ENCODE measurements at regions not wholly inside any gene's neighbourhood (a gene's known extent, or its start where the extent isn't known, plus 50 kb on each side); places are given as distances from the start of the nearest gene placed in this dataset.

GRCh38 chr2:57615855-57616556 lies 430.6 kb upstream of the VRK2 start:
- no peak for DNase-seq (ENCODE audit: low read depth)
- H3K4me3 ChIP-seq (ENCODE audit: control insufficient read depth, low read depth, low read length), result no peak overlapping the region
- TF ChIP-seq CTCF (IDR thresholded peaks at IDR 0.05; ENCODE audit: control insufficient read depth, insufficient read depth, low read depth, low read length, missing control alignments), result no peak

- H3K4me3 ChIP-seq (ENCODE audit: control insufficient read depth, low read depth, low read length), result no peak overlapping the region
- no peak for DNase-seq (ENCODE audit: low read depth)
- no peak for TF ChIP-seq CTCF (IDR thresholded peaks at IDR 0.05; ENCODE audit: control insufficient read depth, insufficient read depth, low read depth, low read length, missing control alignments)
Observed at GRCh38 chr2:57617318-57617717, 429.3 kb upstream of the VRK2 start.

GRCh38 chr2:57621122-57621663 lies 425.4 kb upstream of the VRK2 start:
- H3K4me3 ChIP-seq (ENCODE audit: control insufficient read depth, low read depth, low read length), result no peak overlapping the region
- DNase-seq (ENCODE audit: low read depth), result no peak
- no peak for TF ChIP-seq CTCF (IDR thresholded peaks at IDR 0.05; ENCODE audit: control insufficient read depth, insufficient read depth, low read depth, low read length, missing control alignments)

- H3K4me3 ChIP-seq (ENCODE audit: control insufficient read depth, low read depth, low read length), result no peak overlapping the region
- TF ChIP-seq CTCF (IDR thresholded peaks at IDR 0.05; ENCODE audit: control insufficient read depth, insufficient read depth, low read depth, low read length, missing control alignments), result no peak
- no peak for DNase-seq (ENCODE audit: low read depth)
Observed at GRCh38 chr2:57622009-57622408, 424.6 kb upstream of the VRK2 start.

- no peak for DNase-seq (ENCODE audit: low read depth)
- H3K4me3 ChIP-seq (ENCODE audit: control insufficient read depth, low read depth, low read length), result no peak overlapping the region
- TF ChIP-seq CTCF (IDR thresholded peaks at IDR 0.05; ENCODE audit: control insufficient read depth, insufficient read depth, low read depth, low read length, missing control alignments), result no peak
Observed at GRCh38 chr2:57656198-57656597, 390.4 kb upstream of the VRK2 start.

- TF ChIP-seq CTCF (IDR thresholded peaks at IDR 0.05; ENCODE audit: control insufficient read depth, insufficient read depth, low read depth, low read length, missing control alignments), result no peak
- H3K4me3 ChIP-seq (ENCODE audit: control insufficient read depth, low read depth, low read length), result no peak overlapping the region
- no peak for DNase-seq (ENCODE audit: low read depth)
Observed at GRCh38 chr2:57669570-57669969, 377.0 kb upstream of the VRK2 start.

Data from AG09309 (cell line).